ENCODE measurements at regions not wholly inside any gene's neighbourhood (a gene's known extent, or its start where the extent isn't known, plus 50 kb on each side); places are given as distances from the start of the nearest gene placed in this dataset.

- DNase-seq (ENCODE audit: extremely low spot score in 2 of 2): no peak
- Histone ChIP-seq H3K4me3 (no peak overlapping the region), H3K9me3 (no peaks in the 10 kb centered on the region), H3K36me3 (no peaks in the 10 kb centered on the region), H3K4me1 (no peaks in the 10 kb centered on the region), H3K27me3 (no peaks in the 10 kb centered on the region), H3K27ac (no peak overlapping the region)
- TF ChIP-seq, protein P1, sequence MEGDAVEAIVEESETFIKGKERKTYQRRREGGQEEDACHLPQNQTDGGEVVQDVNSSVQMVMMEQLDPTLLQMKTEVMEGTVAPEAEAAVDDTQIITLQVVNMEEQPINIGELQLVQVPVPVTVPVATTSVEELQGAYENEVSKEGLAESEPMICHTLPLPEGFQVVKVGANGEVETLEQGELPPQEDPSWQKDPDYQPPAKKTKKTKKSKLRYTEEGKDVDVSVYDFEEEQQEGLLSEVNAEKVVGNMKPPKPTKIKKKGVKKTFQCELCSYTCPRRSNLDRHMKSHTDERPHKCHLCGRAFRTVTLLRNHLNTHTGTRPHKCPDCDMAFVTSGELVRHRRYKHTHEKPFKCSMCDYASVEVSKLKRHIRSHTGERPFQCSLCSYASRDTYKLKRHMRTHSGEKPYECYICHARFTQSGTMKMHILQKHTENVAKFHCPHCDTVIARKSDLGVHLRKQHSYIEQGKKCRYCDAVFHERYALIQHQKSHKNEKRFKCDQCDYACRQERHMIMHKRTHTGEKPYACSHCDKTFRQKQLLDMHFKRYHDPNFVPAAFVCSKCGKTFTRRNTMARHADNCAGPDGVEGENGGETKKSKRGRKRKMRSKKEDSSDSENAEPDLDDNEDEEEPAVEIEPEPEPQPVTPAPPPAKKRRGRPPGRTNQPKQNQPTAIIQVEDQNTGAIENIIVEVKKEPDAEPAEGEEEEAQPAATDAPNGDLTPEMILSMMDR (IDR thresholded peaks at IDR 0.05): no peak
- TF ChIP-seq POLR2AphosphoS5 (IDR thresholded peaks at IDR 0.05; ENCODE audit: insufficient read depth in 1 of 2, low read depth in 1 of 2) (no peak), POLR2A (IDR thresholded peaks at IDR 0.05) (no peak)
- intact Hi-C loops (cut with DNase I): no loop called here
Measured at GRCh38 chr3:147604136-147604535, 195.0 kb downstream of the ZIC1 start.

- no peak overlapping the region for H3K27ac ChIP-seq
- TF ChIP-seq POLR2A (IDR thresholded peaks at IDR 0.05) (no peak), POLR2AphosphoS5 (IDR thresholded peaks at IDR 0.05; ENCODE audit: insufficient read depth in 1 of 2, low read depth in 1 of 2) (no peak)
- TF ChIP-seq, protein P1 (IDR thresholded peaks at IDR 0.05): no peak
- no peak for DNase-seq (ENCODE audit: extremely low spot score in 2 of 2)
- no peaks in the 10 kb centered on the region for H3K36me3 ChIP-seq
- H3K4me3 ChIP-seq: no peak overlapping the region
- no peaks in the 10 kb centered on the region for H3K9me3 ChIP-seq
- no peaks in the 10 kb centered on the region for H3K4me1 ChIP-seq
- intact Hi-C loops (cut with DNase I): no loop called here
- no peaks in the 10 kb centered on the region for H3K27me3 ChIP-seq
Measured at GRCh38 chr3:147613725-147614124, 204.6 kb downstream of the ZIC1 start.

- no peaks in the 10 kb centered on the region for H3K9me3 ChIP-seq
- H3K4me1 ChIP-seq: no peaks in the 10 kb centered on the region
- TF ChIP-seq, protein P1 (IDR thresholded peaks at IDR 0.05): no peak
- TF ChIP-seq POLR2AphosphoS5 (IDR thresholded peaks at IDR 0.05; ENCODE audit: insufficient read depth in 1 of 2, low read depth in 1 of 2) (no peak), POLR2A (IDR thresholded peaks at IDR 0.05) (no peak)
- no peaks in the 10 kb centered on the region for H3K27me3 ChIP-seq
- no peak for DNase-seq (ENCODE audit: extremely low spot score in 2 of 2)
- intact Hi-C loops (cut with DNase I): no loop called here
- H3K36me3 ChIP-seq: no peaks in the 10 kb centered on the region
- H3K27ac ChIP-seq: no peak overlapping the region
- no peak overlapping the region for H3K4me3 ChIP-seq
Measured at GRCh38 chr3:147614210-147614609, 205.0 kb downstream of the ZIC1 start.

- Histone ChIP-seq H3K4me3 (no peak overlapping the region), H3K27ac (no peak overlapping the region), H3K27me3 (no peaks in the 10 kb centered on the region), H3K9me3 (no peaks in the 10 kb centered on the region), H3K36me3 (no peaks in the 10 kb centered on the region), H3K4me1 (no peaks in the 10 kb centered on the region)
- TF ChIP-seq POLR2A (IDR thresholded peaks at IDR 0.05) (no peak), POLR2AphosphoS5 (IDR thresholded peaks at IDR 0.05; ENCODE audit: insufficient read depth in 1 of 2, low read depth in 1 of 2) (no peak)
- TF ChIP-seq, protein P1 (IDR thresholded peaks at IDR 0.05): no peak
- DNase-seq (ENCODE audit: extremely low spot score in 2 of 2): no peak
- intact Hi-C loops (cut with DNase I): no loop called here
Measured at GRCh38 chr3:147615035-147615434, 205.9 kb downstream of the ZIC1 start.

DNA sequence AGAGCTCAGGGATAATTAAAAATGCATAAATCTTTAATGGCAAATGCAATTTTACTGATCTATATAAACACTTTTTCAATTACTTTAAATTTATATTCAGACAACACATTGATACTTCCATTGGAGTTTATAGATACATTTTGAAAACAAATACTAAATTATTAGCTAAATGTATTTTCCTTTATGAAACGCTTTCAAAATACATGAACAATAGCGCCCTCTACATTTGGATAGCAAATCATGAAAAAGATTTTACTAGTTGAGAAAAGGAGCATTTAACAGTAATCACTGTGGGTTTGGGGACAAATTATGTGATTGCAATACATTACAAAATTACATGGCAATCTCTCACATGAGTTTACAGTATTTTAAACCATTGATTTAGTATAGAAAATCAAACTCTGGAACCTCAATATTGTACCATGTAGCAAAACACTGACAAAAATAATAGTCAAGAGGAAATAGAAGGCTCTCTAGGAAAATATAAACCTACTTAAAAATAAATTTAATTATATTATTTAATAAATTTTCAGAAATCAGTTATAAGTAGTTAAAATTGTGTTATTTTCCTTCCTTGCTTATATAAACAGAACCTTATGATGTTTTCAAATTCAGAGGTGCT is 207.9 kb downstream of the ZIC1 start:
- DNase-seq (ENCODE audit: extremely low spot score in 2 of 2): no peak
- H3K9me3 ChIP-seq: no peaks in the 10 kb centered on the region
- H3K4me3 ChIP-seq: no peak overlapping the region
- no peaks in the 10 kb centered on the region for H3K4me1 ChIP-seq
- H3K27ac ChIP-seq: no peak overlapping the region
- TF ChIP-seq POLR2A (IDR thresholded peaks at IDR 0.05): no peak
- TF ChIP-seq, protein P1 (IDR thresholded peaks at IDR 0.05): no peak
- TF ChIP-seq POLR2AphosphoS5 (IDR thresholded peaks at IDR 0.05; ENCODE audit: insufficient read depth in 1 of 2, low read depth in 1 of 2): no peak
- no peaks in the 10 kb centered on the region for H3K27me3 ChIP-seq
- intact Hi-C loops (cut with DNase I): no loop called here
- no peaks in the 10 kb centered on the region for H3K36me3 ChIP-seq
